Fibroblast of lung (primary cell): ENCODE measurements at regions not wholly inside any gene's neighbourhood (a gene's known extent, or its start where the extent isn't known, plus 50 kb on each side); places are given as distances from the start of the nearest gene placed in this dataset.

Source experiments
- EZH2 ChIP-seq: IDR thresholded peaks from 2 replicates; pipeline ENCODE4 v1.5.1; 2012; ENCODE audit warnings: low read length, control low read depth, mild to moderate bottlenecking; ENCODE audit errors: missing control alignments
- TF ChIP-seq, protein P1 (sequence below), 2 donors: IDR thresholded peaks in 1 of 2; conservative IDR thresholded peaks in 1 of 2; 1 replicate in 1 of 2; 2 replicates in 1 of 2; pipeline ENCODE4 v1.5.1; 2011 to 2012; ENCODE audit warnings: low read length in 2 of 2, control low read depth in 1 of 2, inconsistent platforms in 1 of 2, low read depth in 1 of 2, mild to moderate bottlenecking in 1 of 2

DNA sequence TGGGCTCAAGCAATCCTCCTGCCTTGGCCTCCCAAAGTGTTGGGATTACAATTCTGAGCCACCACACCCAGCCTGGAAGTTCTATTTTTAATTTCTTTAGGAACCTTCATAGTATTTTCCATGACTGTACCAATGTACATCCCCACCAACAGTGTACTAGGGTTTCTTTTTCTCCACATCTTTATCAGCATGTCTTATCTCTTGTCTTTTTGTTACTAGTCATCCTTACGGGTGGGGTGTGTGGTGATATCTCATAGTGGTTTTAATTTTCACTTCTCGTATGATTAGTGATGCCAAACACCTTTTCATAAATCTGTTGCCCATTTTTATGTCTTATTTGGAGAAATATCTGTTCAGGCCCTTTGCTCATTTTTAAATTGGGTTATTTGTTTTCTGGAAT is 123.0 kb upstream of the MEF2C start:
- TF ChIP-seq EZH2, result no peak
- TF ChIP-seq, protein P1, sequence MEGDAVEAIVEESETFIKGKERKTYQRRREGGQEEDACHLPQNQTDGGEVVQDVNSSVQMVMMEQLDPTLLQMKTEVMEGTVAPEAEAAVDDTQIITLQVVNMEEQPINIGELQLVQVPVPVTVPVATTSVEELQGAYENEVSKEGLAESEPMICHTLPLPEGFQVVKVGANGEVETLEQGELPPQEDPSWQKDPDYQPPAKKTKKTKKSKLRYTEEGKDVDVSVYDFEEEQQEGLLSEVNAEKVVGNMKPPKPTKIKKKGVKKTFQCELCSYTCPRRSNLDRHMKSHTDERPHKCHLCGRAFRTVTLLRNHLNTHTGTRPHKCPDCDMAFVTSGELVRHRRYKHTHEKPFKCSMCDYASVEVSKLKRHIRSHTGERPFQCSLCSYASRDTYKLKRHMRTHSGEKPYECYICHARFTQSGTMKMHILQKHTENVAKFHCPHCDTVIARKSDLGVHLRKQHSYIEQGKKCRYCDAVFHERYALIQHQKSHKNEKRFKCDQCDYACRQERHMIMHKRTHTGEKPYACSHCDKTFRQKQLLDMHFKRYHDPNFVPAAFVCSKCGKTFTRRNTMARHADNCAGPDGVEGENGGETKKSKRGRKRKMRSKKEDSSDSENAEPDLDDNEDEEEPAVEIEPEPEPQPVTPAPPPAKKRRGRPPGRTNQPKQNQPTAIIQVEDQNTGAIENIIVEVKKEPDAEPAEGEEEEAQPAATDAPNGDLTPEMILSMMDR (conservative IDR thresholded peaks at IDR 0.05 in 1 of 2, IDR thresholded peaks at IDR 0.05 in 1 of 2; ENCODE audit: low read depth in 1 of 2, low read length in 2 of 2), result no peak
